Body of pancreas (tissue), 4 donors: ENCODE measurements at regions not wholly inside any gene's neighbourhood (a gene's known extent, or its start where the extent isn't known, plus 50 kb on each side); places are given as distances from the start of the nearest gene placed in this dataset.

Source experiments
- POLR2A ChIP-seq, 3 donors: fragments of 450-650 bp; IDR thresholded peaks; one replicate each; pipeline ENCODE4 v1.6.1; 2016; ENCODE audit warnings: antibody characterized with exemption in 3 of 3, mild to moderate bottlenecking in 2 of 3
- TF ChIP-seq, protein P1 (sequence below), 7 experiments: fragments of 450-650 bp in 4 of 7; fragments of 200-600 bp in 3 of 7; sonication (generic) in 3 of 7; IDR thresholded peaks; one replicate each; pipeline ENCODE4 v1.5.1; 2016 to 2019; ENCODE audit warnings: antibody characterized with exemption in 7 of 7

DNA sequence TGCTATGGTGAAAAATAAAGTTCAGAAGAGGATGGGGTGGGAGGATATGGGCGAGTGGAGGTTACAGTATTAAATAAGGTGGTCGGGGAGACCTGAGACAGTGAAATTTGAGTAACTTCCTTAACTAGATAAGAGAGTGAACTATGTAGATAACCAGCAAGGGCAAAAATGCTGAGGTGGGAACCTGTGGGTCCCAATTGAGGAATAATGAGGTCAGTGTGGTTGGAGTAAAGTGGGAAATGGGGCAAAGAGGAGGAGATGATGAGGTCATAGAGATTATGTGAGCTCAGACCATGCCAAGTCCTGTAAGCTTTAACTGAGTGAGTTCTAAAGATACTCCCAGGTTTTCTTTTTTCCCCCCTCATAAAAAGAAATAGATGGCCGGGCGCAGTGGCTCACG, 614.6 kb upstream of the PLXNA2 start:
- TF ChIP-seq POLR2A (IDR thresholded peaks at IDR 0.05) = no peak
- TF ChIP-seq, protein P1, sequence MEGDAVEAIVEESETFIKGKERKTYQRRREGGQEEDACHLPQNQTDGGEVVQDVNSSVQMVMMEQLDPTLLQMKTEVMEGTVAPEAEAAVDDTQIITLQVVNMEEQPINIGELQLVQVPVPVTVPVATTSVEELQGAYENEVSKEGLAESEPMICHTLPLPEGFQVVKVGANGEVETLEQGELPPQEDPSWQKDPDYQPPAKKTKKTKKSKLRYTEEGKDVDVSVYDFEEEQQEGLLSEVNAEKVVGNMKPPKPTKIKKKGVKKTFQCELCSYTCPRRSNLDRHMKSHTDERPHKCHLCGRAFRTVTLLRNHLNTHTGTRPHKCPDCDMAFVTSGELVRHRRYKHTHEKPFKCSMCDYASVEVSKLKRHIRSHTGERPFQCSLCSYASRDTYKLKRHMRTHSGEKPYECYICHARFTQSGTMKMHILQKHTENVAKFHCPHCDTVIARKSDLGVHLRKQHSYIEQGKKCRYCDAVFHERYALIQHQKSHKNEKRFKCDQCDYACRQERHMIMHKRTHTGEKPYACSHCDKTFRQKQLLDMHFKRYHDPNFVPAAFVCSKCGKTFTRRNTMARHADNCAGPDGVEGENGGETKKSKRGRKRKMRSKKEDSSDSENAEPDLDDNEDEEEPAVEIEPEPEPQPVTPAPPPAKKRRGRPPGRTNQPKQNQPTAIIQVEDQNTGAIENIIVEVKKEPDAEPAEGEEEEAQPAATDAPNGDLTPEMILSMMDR (IDR thresholded peaks at IDR 0.05) = no peak
